NCI-H524 (cell line): ENCODE measurements at regions not wholly inside any gene's neighbourhood (a gene's known extent, or its start where the extent isn't known, plus 50 kb on each side); places are given as distances from the start of the nearest gene placed in this dataset.
"Not testable (repeated sequence)": the region's sequence is repeated elsewhere in the genome, so short reads cannot be mapped to it uniquely, and the experiment has no call there.

ENCODE experiments used
- DNase-seq, 2 experiments: peaks; one replicate each; lab custom pipeline; 2025; lab: John Stamatoyannopoulos, UW

DNA sequence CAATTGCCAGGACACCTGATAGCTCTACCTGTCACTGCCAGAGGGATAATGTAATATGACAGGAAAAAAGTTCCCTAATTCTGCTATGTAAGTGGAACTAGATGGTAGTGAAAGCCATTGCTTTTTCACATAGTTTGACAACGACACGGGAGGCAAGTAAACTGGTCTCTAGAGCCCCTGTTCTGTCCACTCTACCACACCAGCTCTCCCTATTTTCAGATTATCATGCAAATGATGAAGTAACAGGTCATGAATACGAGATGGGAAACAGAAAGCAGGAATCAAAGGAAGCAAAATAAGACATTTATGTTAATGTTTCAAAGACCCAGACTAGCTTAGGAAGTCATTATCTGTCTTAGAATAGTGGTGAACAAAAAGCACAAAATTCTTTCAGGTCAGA, 56.2 kb downstream of the TAF11L14 start:
- no peak for DNase-seq

DNA sequence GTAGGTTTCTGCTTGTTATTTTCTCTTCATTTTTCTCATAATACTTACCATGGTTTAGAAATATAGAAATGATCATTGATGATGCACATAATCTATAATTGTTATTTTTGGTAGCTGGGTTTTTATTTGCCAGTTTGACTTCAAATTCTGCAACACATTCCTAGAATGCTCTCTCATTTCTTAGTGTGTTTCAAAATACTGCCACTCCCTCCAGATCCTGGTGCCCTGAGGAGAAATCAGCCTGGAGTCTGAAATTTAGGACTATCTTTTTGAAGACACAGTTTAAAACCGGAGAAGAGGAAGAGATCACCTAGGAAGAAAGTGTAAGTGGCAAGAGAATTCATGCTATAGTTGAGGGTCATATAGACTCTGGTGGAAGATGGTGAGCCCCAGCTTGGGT, 57.5 kb downstream of the TAF11L14 start:
- DNase-seq: no peak

DNA sequence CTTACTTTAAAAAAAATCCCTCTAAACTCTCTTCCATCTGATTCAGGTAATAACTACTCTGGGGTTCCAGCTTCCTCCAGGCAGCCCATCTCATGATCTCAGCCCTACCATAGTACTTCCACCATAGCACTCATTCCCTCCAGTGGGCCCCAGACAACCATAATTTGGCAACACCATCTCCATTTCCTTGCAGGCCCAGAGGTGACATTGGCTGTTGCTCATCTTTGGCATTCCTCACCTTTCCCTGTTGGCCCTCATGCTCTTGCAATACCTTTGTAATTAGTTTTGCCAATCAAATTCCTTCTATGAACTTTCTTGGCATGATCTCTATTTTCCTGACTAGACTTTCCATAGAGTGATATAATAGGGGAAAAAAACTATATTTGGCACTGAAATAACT, 60.1 kb downstream of the TAF11L14 start:
- DNase-seq: no peak

DNA sequence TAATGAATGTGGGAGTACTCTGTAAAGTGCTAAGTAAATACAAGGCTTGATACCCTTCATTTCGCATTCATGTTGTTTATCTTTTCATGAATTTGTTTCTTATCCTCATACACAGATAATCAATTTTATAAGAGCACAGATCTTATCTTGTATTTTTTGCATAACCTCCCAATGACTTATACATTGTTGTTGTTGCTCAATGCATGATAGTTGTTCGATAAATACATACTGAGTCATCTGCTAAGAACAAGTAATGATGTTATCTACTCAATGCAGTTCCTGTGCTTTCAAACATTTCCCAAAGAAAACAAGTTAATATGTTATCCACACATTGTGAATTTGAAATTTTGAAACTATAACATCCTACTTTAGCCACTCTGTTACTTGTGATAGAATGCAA, 60.7 kb downstream of the TAF11L14 start:
- no peak for DNase-seq

DNA sequence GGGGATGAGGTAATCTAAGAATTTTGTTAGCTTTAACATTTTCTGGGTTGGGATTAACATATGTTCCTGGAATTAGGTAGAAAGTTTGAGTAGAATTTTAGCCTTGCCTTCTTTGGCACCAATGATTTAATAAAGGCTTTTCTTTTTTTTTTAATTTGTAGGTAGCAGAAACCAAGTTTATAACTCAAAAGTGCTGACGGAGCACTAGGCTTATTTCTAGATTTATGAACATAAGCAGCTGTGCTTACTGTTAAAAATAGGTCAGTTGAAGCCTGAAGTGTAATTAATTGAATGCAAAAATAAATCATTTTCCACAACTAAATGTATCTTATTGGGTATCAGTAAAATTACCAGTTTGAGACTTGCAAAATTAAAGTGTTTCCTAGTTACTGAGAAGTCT, 62.4 kb downstream of the TAF11L14 start:
- DNase-seq: no peak

DNA sequence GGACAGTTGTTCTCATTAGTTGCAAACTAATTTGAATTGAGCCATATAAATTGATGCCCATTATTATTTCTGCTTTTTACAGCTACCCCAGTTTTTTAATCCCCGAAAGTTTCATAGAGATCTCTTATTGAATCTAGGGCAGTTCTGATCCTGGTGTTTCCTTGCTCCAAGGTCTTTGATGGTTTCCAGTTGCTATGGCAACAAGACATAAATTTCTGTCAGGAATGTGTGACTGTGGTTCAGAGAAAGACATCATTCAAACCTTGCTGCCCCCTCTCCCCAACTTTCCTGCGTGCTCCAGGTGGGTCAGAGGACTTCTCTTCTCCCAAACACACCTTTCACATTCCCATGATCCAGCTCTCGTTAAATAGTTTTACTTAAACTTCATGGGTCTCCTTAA, 63.4 kb downstream of the TAF11L14 start:
- DNase-seq: peak in 1 of 2 experiments; percentile 23

DNA sequence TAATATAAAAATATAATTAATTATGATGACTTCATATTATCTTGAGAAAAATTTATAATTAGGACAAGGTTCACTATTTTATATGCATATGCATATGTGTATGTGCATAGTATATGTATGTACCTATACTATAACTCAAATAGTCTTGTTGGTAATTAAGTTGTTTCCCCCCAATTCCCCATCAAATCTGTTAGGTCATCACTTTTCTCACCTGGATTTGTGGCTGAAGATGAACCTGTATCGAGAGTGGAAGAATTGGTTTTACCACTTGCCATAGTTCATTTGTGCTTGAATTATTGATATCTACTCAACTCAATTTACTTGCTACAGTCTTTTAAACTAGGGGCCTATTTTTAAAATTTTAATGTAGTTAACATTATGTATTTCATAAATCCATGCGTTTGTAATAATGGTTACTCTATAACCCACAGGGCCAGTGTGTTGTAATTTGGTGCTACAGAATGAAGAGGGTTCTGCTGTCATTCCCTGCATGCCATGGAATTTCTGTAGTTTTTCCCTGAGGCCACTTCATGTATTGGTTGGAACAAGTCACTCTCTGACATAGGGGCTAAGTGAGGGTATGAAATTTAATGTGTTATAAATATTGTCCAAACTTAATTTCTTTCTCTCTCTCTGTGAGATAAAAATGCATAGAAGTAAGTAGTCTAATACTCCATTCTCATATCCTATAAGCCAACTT, 74.9 kb downstream of the TAF11L14 start:
- DNase-seq: no peak

DNA sequence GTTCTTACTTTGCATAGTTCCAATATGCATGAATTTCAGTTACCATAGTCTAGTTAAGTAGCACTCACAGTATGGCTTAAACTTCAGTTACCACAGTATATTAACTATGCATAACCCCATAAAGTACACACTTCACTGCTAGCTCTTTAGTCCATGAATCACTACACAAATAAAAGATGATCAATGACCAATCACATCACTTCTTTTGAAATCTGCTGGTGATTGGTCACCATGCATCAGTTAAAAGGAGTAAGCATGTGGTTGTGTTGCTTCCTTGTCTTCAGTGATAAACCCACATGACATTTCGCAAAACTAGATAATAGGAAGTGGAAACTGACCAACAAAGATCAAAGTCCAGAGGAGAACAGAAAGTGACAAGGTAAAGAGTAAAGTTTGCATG, 79.0 kb downstream of the TAF11L14 start:
- DNase-seq: no peak

DNA sequence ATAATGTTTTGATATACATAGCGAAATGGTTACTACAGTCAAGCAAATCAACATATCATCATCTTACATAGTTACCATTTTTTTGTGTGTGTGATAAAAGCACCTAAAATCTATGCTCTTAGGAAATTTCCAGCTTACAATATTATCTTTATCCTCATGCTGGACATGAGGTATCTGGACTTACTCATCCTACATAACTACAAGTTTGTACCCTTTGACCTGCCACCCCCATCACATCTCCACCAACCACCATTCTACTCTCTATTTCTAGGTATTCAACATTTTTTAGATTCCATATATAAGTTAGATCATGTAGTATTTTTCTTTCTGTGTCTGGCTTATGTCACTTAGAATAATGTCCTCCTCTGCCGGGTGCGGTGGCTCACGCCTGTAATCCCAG, 79.9 kb downstream of the TAF11L14 start:
- DNase-seq: no peak

DNA sequence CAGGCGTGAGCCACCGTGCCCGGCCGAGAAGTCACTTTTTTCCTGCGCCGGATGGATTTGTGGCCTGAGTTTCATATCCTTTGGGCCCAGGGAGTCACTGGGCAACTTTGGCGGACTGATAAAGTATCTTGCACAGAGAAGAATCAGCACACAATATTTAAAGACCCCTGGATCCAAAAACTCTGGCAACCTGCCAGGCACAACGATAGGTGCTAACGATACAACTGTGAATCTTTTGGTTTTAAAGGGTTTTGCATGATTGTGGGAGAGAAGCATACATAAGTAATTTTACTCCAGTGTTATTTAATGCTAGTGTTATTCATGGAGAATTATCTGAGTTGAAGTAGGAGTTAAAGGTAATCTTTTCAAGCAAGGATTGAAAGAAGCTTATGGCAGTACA, 85.3 kb downstream of the TAF11L14 start:
- DNase-seq: no peak

DNA sequence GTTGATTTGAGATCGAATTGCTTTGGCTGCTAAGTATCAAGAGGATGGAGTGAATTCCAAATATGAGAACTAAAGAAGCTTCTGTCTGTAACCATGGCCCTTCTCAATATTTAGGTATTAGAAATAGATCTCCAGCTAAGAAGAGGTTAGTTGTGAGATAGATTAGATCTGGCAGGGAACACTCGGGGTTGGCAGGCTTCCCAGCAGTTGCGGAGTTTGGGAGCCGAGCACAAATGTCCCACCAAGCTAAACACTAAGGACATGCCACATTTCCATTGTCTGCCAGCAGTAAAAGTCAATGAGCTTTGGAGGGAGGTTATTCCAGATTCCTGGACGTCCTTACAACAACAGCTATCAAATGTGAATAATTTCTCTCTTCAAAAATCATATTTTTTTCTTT, 85.8 kb downstream of the TAF11L14 start:
- no peak for DNase-seq

DNA sequence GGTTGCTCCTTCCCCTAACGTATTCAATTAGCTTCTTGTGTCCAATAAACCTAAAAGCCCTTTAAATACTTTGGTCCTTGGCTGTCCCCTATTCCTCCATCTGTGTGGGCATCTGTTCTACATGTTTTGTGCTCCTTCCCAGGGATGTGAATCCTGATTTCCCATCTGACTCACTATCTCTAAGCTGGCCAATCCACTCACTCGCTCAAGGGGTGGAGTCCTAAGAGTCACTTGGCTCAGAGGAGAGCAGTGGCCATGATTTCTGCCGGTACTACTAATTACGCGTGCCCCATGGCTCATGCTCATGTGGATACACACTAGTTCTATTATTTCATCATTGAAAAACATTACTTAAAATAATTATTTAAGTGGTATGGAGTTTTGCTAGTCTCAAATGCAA, 89.6 kb downstream of the TAF11L14 start:
- DNase-seq: peak; percentile 97 to 100

DNA sequence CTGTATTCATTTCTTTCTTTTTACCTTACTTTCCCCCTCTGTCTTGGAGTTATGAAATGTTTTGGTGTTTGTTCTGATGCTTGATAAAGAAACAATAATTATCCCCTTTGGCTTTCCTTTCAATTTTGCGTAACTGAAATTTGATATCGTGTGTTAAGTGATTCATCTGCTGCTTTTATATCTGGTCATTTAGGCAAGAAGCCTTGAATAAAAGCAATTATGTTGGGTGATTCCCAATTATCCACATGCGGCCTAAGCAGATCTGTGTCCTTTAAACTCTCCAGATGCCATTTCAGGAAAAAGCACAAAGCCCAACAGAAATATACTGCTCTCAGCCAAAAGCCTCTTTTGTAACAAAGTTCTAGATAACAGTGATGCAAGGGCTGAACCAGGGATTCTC, 92.8 kb downstream of the TAF11L14 start:
- DNase-seq: peak; percentile 56 to 84

DNA sequence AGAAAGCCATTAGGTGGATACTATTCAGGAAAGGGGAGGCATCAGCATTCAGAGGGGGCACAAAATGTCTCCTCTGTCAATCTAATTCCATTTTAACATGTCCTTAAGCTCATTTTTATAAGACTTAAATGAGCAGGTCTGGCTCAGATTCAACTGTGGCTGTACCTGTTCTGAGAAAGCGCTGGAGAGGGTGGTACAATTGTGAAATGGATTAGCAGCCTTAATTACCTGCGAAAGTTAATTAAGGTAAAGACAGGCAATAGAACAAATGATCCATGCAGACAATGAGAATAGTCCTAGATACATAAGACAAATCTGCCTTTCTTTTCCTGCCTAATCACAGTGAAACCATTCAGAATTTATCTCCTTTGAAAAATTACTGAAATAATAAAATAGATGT, 96.2 kb downstream of the TAF11L14 start:
- no peak for DNase-seq

DNA sequence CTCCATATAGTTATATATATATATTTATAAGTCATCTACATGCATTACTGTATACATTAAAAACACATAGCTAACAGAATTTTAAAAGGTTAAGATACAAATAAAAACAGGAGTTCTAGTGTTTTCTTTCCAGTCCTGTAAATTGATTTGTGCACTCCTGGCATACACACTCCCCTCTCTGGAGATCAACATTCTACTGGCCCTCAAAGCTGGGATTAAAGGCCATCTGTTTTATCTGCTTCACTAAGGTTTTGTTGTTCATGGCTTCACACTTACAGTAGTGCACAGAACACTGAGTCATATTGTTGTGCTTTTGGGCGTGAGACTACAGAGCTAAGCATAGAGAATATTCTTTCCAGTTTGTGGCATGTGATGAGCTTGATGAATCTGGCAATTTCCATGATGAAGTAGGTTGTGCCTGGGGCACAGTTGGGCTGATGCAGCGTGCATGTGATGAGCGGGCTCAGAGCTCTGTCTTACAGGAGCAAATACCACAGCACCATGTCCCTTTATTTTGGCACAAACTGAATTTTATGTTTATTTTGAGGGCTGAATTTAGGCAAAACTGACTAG, 98.2 kb downstream of the TAF11L14 start:
- peak; percentile 69 to 90 for DNase-seq

DNA sequence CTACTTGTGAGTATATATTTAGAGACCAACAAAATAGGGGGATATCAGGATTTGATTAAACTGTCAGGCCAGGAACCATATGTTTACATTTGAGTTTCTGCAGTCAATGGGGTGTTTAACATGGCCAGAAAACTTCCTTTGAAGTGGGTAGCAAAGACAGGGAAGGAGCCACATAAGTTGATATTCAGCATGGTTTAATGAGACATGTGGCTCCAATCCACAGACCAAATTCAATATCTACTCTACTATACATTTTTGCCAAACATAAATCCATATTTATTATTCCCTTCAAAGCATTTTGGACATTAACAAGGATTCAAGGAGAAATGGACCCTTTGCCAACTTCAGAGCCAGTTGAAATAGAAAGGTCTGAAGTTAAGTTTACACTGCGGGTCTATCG, 99.8 kb downstream of the TAF11L14 start:
- DNase-seq: no peak

DNA sequence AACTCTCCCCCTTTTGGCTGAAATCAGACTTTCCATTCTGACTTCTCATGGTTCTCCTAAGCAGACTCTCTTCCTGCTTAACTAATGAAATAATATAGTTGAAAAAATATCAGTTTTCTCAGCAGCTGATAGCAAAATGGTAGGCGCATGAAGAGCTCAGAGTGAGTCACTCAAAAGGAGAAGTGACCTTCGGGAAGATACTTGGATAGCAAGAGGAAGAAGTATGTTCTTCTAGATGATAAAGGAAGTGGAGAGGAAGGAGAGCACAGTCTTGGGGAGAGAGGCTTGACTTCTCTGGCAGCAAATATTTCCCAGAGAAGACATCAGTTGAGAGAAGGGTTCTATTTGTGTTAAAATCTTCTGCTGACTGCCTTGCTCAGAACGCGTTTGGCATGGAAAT, 101.5 kb downstream of the TAF11L14 start:
- no peak for DNase-seq

DNA sequence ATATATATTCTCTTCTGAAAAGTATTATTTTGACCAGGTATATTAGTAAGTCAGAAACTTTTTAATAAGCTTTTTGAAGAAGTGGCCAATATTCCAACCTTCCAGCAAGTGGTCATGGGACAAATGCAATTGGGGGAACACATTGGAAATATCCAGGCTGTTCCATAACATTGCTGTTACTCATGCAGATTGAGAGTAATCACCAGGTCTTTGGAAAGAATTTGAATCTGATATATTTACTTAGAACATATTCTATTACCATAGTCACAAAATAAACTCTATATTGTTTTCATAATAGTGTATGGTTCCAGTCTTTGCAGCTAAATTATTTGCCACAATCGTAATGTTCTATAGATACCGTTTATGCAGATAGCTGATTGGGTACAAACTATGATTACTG, 102.8 kb downstream of the TAF11L14 start:
- no peak for DNase-seq

DNA sequence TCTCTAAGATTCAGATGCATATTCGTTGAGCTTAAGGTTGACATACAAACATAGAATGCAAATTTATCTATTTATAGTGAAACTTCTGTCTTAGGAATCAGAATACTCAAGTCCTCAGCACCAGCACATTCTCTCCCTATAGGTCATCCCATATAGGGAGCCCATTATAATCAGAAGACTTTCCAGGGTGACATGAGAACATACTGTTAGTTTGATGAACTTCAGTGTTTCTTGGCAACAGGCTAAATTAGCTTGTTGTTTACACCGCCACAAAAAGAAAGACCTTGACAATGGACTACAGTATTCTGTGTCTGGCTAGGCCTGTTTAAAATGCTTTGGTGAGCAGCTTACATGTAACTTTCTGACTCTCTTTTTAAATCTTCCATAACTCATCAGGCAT, 104.2 kb downstream of the TAF11L14 start:
- DNase-seq: no peak

DNA sequence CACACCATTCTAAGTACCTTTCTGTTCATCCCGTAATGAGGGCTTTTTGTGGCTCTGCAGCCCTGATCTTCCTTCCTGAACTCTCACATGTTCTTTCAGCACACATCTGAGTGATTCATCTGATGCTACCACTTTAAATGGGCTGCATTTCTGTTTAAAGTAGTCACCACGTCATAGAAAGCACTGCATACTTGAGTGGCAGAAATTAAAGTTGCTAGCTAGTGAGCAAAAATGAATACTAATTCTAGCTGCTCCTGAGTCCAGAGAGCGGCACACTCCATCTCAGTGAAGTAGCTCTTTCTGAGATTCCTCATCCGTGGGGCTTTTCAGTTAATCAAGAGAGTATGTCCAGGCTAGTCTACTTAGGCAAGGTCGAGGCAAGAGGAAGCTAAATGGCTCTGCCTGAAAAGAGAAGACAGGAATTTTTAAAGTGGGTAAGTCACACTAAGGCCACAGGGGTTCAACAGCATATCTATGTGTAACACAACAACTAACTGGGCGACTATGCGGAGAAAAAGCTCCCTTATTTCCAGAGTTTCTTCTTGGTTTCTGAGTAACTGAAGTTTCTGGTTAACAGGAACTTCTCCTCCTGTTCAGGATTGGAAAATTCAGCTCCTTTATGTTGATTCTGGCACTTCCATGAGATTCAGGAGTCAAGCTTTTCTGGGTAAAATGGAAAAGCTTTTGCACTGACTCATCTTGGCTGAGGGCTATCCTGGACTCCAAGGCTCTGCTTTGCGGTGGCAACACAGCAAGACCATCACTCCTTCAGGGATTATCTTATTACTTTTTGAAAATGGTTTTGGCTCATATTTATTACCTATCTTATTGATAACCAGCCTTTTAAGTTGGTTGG, 109.5 kb downstream of the TAF11L14 start:
- no peak for DNase-seq

DNA sequence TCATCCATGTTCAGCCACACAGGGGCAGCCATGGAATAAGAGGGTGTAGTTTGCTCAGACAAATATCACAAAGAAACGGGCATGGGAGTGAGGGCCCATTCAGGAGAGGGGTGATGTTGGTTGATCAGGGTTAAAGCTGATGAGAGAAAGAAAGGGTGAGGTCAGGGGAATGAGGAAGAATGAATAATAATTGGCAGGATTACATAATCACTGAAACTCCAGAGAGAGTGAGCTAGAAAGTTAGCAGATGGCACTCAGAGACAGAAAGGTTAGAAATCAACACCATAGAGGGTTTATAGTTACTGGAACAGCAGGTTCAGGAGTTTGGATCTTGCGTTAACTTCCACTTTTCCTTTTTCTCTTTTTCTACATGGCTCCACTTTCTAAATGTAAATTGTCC, 113.9 kb downstream of the TAF11L14 start:
- DNase-seq: peak; percentile 15 to 65

DNA sequence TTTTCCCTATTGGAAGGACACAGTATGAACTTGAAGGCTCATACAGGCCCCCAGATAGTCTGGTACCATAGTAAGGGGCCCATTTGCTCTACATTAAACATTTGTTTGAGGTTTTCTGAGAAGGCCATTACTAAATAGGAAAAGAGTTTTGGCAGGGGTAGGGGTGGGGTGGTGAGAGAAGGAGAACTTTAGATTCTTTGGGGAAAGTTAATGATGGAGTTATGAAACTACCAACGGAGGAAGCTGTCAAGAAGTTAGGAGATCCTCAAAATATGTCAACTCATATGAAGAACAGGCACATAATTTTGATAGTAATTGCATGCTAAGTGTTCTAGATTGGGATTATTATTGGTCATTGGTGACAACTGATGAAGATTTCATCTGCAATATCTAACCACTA, 114.7 kb downstream of the TAF11L14 start:
- DNase-seq: no peak

DNA sequence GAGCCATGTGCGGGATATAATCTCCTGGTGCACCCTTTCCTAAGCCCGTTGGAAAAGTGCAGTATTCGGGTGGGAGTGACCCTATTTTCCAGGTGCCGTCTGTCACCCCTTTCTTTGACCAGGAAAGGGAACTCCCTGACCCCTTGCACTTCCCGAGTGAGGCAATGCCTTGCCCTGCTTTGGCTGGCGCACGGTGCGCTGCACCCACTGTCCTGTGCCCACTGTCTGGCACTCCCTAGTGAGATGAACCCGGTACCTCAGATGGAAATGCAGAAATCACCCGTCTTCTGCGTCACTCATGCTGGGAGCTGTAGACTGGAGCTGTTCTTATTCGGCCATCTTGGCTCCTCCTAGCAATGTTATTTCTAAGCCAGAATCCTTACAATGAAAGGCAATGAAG, 121.1 kb downstream of the TAF11L14 start:
- not testable (repeated sequence) for DNase-seq
